SK-N-MC (cell line): ENCODE measurements at regions not wholly inside any gene's neighbourhood (a gene's known extent, or its start where the extent isn't known, plus 50 kb on each side); places are given as distances from the start of the nearest gene placed in this dataset.

ENCODE experiments used
- DNase-seq: peaks from one replicate; pipeline ENCODE4 v3.0.0-alpha.2; 2011; ENCODE audit warnings: low read depth, low spot score
- H3K27ac ChIP-seq: fragments of 200-600 bp; sonication (generic); 2 replicates; pipeline ENCODE4 v1.5.1; 2016; ENCODE audit warnings: mixed run types
- H3K36me3 ChIP-seq: fragments of 200-600 bp; sonication (generic); 2 replicates; pipeline ENCODE4 v1.6.1; 2017; ENCODE audit warnings: antibody characterized with exemption, low read length, mixed read lengths; ENCODE audit not compliant: insufficient read depth
- H3K4me3 ChIP-seq: fragments of 200-600 bp; sonication (generic); 2 replicates; pipeline ENCODE4 v1.5.1; 2016
- H3K9ac ChIP-seq: fragments of 200-600 bp; sonication (generic); 2 replicates; pipeline ENCODE4 v1.8.0; 2017; ENCODE audit warnings: mixed run types, mixed read lengths; ENCODE audit not compliant: insufficient read length
- H3K9me3 ChIP-seq: fragments of 200-600 bp; sonication (generic); 2 replicates; pipeline ENCODE4 v1.6.1; 2017; ENCODE audit warnings: low read depth, mild to moderate bottlenecking, antibody characterized with exemption, low read length, moderate library complexity, mixed read lengths
- EZH2 ChIP-seq: fragments of 200-600 bp; sonication (generic); IDR thresholded peaks from one replicate; pipeline ENCODE4 v1.6.1; 2017; ENCODE audit warnings: antibody characterized with exemption
- FOXP2 ChIP-seq: optimal IDR thresholded peaks from 2 replicates; pipeline ENCODE3; 2011; ENCODE audit warnings: mild to moderate bottlenecking, moderate library complexity; ENCODE audit not compliant: insufficient read depth; ENCODE audit errors: extremely low read length, control extremely low read depth
- POLR2AphosphoS5 ChIP-seq: IDR thresholded peaks from 2 replicates; pipeline ENCODE4 v1.6.1; 2012; ENCODE audit warnings: mild to moderate bottlenecking, low read depth, low read length, borderline replicate concordance

GRCh38 chr5:161096581-161096980 is 244.6 kb upstream of the ATP10B start:
- Histone ChIP-seq H3K9me3 (no peaks in the 10 kb centered on the region), H3K36me3 (no peaks in the 10 kb centered on the region), H3K27ac (no peak overlapping the region), H3K4me3 (no peak overlapping the region), H3K9ac (no peak overlapping the region)
- TF ChIP-seq POLR2AphosphoS5, result no peak
- TF ChIP-seq EZH2, result no peak
- TF ChIP-seq FOXP2, result no peak
- DNase-seq, result no peak

- Histone ChIP-seq H3K27ac (no peak overlapping the region), H3K4me3 (no peak overlapping the region), H3K9me3 (no peaks in the 10 kb centered on the region), H3K36me3 (no peaks in the 10 kb centered on the region), H3K9ac (no peak overlapping the region)
- TF ChIP-seq POLR2AphosphoS5, result no peak
- no peak for TF ChIP-seq EZH2
- TF ChIP-seq FOXP2, result no peak
- DNase-seq, result no peak
These were observed 243.9 kb upstream of the ATP10B start for GRCh38 chr5:161095953-161096352.

- H3K9ac ChIP-seq, result no peak overlapping the region
- TF ChIP-seq FOXP2 (no peak), POLR2AphosphoS5 (no peak), EZH2 (no peak)
- H3K36me3 ChIP-seq, result no peaks in the 10 kb centered on the region
- H3K9me3 ChIP-seq, result no peaks in the 10 kb centered on the region
- H3K27ac ChIP-seq, result no peak overlapping the region
- no peak overlapping the region for H3K4me3 ChIP-seq
- no peak for DNase-seq
These were observed 242.4 kb upstream of the ATP10B start for GRCh38 chr5:161094411-161094810.

- Histone ChIP-seq H3K9ac (no peak overlapping the region), H3K27ac (no peak overlapping the region), H3K4me3 (no peak overlapping the region), H3K36me3 (no peaks in the 10 kb centered on the region), H3K9me3 (no peaks in the 10 kb centered on the region)
- TF ChIP-seq FOXP2, result no peak
- TF ChIP-seq EZH2, result no peak
- no peak for TF ChIP-seq POLR2AphosphoS5
- no peak for DNase-seq
These were observed 241.1 kb upstream of the ATP10B start for GRCh38 chr5:161093100-161093499.

GRCh38 chr5:161089569-161089968 is 237.6 kb upstream of the ATP10B start:
- no peak overlapping the region for H3K9ac ChIP-seq
- no peaks in the 10 kb centered on the region for H3K36me3 ChIP-seq
- H3K9me3 ChIP-seq, result no peaks in the 10 kb centered on the region
- TF ChIP-seq POLR2AphosphoS5, result no peak
- no peak for TF ChIP-seq EZH2
- TF ChIP-seq FOXP2, result no peak
- H3K27ac ChIP-seq, result no peak overlapping the region
- DNase-seq, result no peak
- H3K4me3 ChIP-seq, result no peak overlapping the region

GRCh38 chr5:161086461-161086860 is 234.4 kb upstream of the ATP10B start:
- Histone ChIP-seq H3K36me3 (no peaks in the 10 kb centered on the region), H3K9me3 (no peaks in the 10 kb centered on the region), H3K4me3 (no peak overlapping the region), H3K9ac (no peak overlapping the region), H3K27ac (no peak overlapping the region)
- TF ChIP-seq EZH2 (no peak), POLR2AphosphoS5 (no peak), FOXP2 (no peak)
- DNase-seq, result no peak

- Histone ChIP-seq H3K4me3 (no peak overlapping the region), H3K36me3 (no peaks in the 10 kb centered on the region), H3K9ac (no peak overlapping the region), H3K27ac (no peak overlapping the region), H3K9me3 (no peaks in the 10 kb centered on the region)
- DNase-seq, result no peak
- TF ChIP-seq EZH2, result no peak
- no peak for TF ChIP-seq FOXP2
- TF ChIP-seq POLR2AphosphoS5, result no peak
These were observed 233.0 kb upstream of the ATP10B start for GRCh38 chr5:161085056-161085455.

GRCh38 chr5:161084115-161084514 is 232.1 kb upstream of the ATP10B start:
- no peak for DNase-seq
- no peaks in the 10 kb centered on the region for H3K36me3 ChIP-seq
- H3K27ac ChIP-seq, result no peak overlapping the region
- TF ChIP-seq EZH2 (no peak), FOXP2 (no peak), POLR2AphosphoS5 (no peak)
- no peak overlapping the region for H3K9ac ChIP-seq
- no peak overlapping the region for H3K4me3 ChIP-seq
- H3K9me3 ChIP-seq, result no peaks in the 10 kb centered on the region

GRCh38 chr5:161078793-161079192 is 226.8 kb upstream of the ATP10B start:
- TF ChIP-seq EZH2, result no peak
- no peak for TF ChIP-seq POLR2AphosphoS5
- TF ChIP-seq FOXP2, result no peak
- Histone ChIP-seq H3K27ac (no peak overlapping the region), H3K36me3 (no peaks in the 10 kb centered on the region), H3K4me3 (no peak overlapping the region), H3K9ac (no peak overlapping the region), H3K9me3 (no peaks in the 10 kb centered on the region)
- DNase-seq, result no peak
